Activated T-cell treated with anti-CD3 and anti-CD28 coated beads, Interleukin-2, amount 50 U/mL, for 72 hours (primary cell): ENCODE measurements at regions not wholly inside any gene's neighbourhood (a gene's known extent, or its start where the extent isn't known, plus 50 kb on each side); places are given as distances from the start of the nearest gene placed in this dataset.

Experiments used
- ATAC-seq, 2 donors: fragments of 150-1000 bp; cut with Tn5 transposase; replicated peaks in 1 of 2; 2 replicates each; pipeline ENCODE4 v1.10.0; 2021; ENCODE audit warnings: moderate library complexity in 2 of 2, mild to moderate bottlenecking in 1 of 2
- DNase-seq, 2 donors: peaks; one replicate each; pipeline ENCODE4 v3.0.0; 2021 to 2022; ENCODE audit warnings: mixed read lengths in 1 of 2
- H3K27ac Mint-ChIP-seq: one replicate; pipeline ENCODE4 v1.8.0; 2022; ENCODE audit warnings: mild to moderate bottlenecking, moderate library complexity, mixed read lengths
- H3K27me3 Mint-ChIP-seq: one replicate; pipeline ENCODE4 v1.8.0; 2022; ENCODE audit warnings: low read depth, mixed read lengths
- H3K36me3 Mint-ChIP-seq, 2 donors: one replicate each; pipeline ENCODE4 v1.8.0; 2022; ENCODE audit warnings: mixed read lengths in 2 of 2, mild to moderate bottlenecking in 1 of 2; ENCODE audit not compliant: insufficient read depth in 2 of 2
- H3K4me1 Mint-ChIP-seq: one replicate; pipeline ENCODE4 v1.8.0; 2022; ENCODE audit warnings: low read depth, mixed read lengths
- H3K4me3 Mint-ChIP-seq, 2 donors: one replicate each; pipeline ENCODE4 v1.8.0; 2022; ENCODE audit warnings: mild to moderate bottlenecking in 2 of 2, mixed read lengths in 2 of 2, moderate library complexity in 2 of 2
- H3K9me3 Mint-ChIP-seq, 2 donors: one replicate each; pipeline ENCODE4 v1.8.0; 2022; ENCODE audit warnings: mixed read lengths in 2 of 2

GRCh38 chr1:73593804-73594203 lies 604.2 kb downstream of the LRRIQ3 start:
- Mint-ChIP-seq H3K27me3 (no peaks in the 10 kb centered on the region), H3K9me3 (peaks cover 6 to 7% of the 10 kb centered on the region in 2 donors), H3K36me3 (peaks cover 0 to 3% of the 10 kb centered on the region in 2 donors), H3K4me3 (no peak overlapping the region), H3K27ac (no peak overlapping the region), H3K4me1 (no peaks in the 10 kb centered on the region)
- ATAC-seq (no peak), DNase-seq (no peak)

- Mint-ChIP-seq H3K27ac (no peak overlapping the region), H3K36me3 (peaks cover 0 to 3% of the 10 kb centered on the region in 2 donors), H3K4me3 (no peak overlapping the region), H3K27me3 (no peaks in the 10 kb centered on the region), H3K4me1 (no peaks in the 10 kb centered on the region), H3K9me3 (peaks cover 6 to 9% of the 10 kb centered on the region in 2 donors)
- no peak for ATAC-seq
- no peak for DNase-seq
These were observed 604.6 kb downstream of the LRRIQ3 start for GRCh38 chr1:73593364-73593763.

- no peaks in the 10 kb centered on the region for H3K4me1 Mint-ChIP-seq
- H3K27ac Mint-ChIP-seq, result no peak overlapping the region
- H3K36me3 Mint-ChIP-seq, result no peaks in the 10 kb centered on the region
- H3K9me3 Mint-ChIP-seq, result peaks cover 6 to 12% of the 10 kb centered on the region in 2 donors
- ATAC-seq (no peak), DNase-seq (no peak)
- no peak overlapping the region for H3K4me3 Mint-ChIP-seq
- H3K27me3 Mint-ChIP-seq, result no peaks in the 10 kb centered on the region
These were observed 610.9 kb downstream of the LRRIQ3 start for GRCh38 chr1:73587080-73587479.

- H3K4me3 Mint-ChIP-seq, result no peak overlapping the region
- DNase-seq (no peak), ATAC-seq (no peak)
- H3K27me3 Mint-ChIP-seq, result no peaks in the 10 kb centered on the region
- H3K9me3 Mint-ChIP-seq, result peaks cover 5 to 14% of the 10 kb centered on the region in 2 donors
- peaks cover 0 to 2% of the 10 kb centered on the region in 2 donors for H3K36me3 Mint-ChIP-seq
- no peaks in the 10 kb centered on the region for H3K4me1 Mint-ChIP-seq
- no peak overlapping the region for H3K27ac Mint-ChIP-seq
These were observed 620.8 kb downstream of the LRRIQ3 start for GRCh38 chr1:73577206-73577605.

GRCh38 chr1:73576083-73576482 lies 621.9 kb downstream of the LRRIQ3 start:
- no peak overlapping the region for H3K4me3 Mint-ChIP-seq
- H3K36me3 Mint-ChIP-seq, result peaks cover 0 to 2% of the 10 kb centered on the region in 2 donors
- no peak for ATAC-seq
- no peak overlapping the region for H3K27ac Mint-ChIP-seq
- H3K27me3 Mint-ChIP-seq, result no peaks in the 10 kb centered on the region
- no peaks in the 10 kb centered on the region for H3K4me1 Mint-ChIP-seq
- DNase-seq, result no peak
- H3K9me3 Mint-ChIP-seq, result peaks cover 4 to 10% of the 10 kb centered on the region in 2 donors

- Mint-ChIP-seq H3K27me3 (no peaks in the 10 kb centered on the region), H3K36me3 (no peaks in the 10 kb centered on the region), H3K27ac (no peak overlapping the region), H3K4me1 (no peaks in the 10 kb centered on the region), H3K9me3 (peaks cover 5 to 9% of the 10 kb centered on the region in 2 donors), H3K4me3 (no peak overlapping the region)
- no peak for ATAC-seq
- DNase-seq, result no peak
These were observed 633.7 kb downstream of the LRRIQ3 start for GRCh38 chr1:73564294-73564693.

- Mint-ChIP-seq H3K4me1 (no peaks in the 10 kb centered on the region), H3K4me3 (no peak overlapping the region), H3K27me3 (no peaks in the 10 kb centered on the region), H3K9me3 (peaks cover 10 to 18% of the 10 kb centered on the region in 2 donors), H3K27ac (no peak overlapping the region), H3K36me3 (peaks cover 2% of the 10 kb centered on the region in 2 donors)
- no peak for DNase-seq
- ATAC-seq, result no peak
These were observed 641.7 kb downstream of the LRRIQ3 start for GRCh38 chr1:73556270-73556669.

GRCh38 chr1:73537400-73537799 lies 660.6 kb downstream of the LRRIQ3 start:
- no peak for ATAC-seq
- H3K4me1 Mint-ChIP-seq, result no peaks in the 10 kb centered on the region
- H3K27ac Mint-ChIP-seq, result no peak overlapping the region
- H3K4me3 Mint-ChIP-seq, result no peak overlapping the region
- no peak for DNase-seq
- H3K9me3 Mint-ChIP-seq, result peaks cover 9 to 14% of the 10 kb centered on the region in 2 donors
- peaks cover 0 to 2% of the 10 kb centered on the region in 2 donors for H3K36me3 Mint-ChIP-seq
- no peaks in the 10 kb centered on the region for H3K27me3 Mint-ChIP-seq

GRCh38 chr1:73517603-73518191 lies 680.3 kb downstream of the LRRIQ3 start:
- DNase-seq (no peak), ATAC-seq (no peak)
- Mint-ChIP-seq H3K9me3 (peaks cover 2% of the 10 kb centered on the region in 2 donors), H3K27ac (no peak overlapping the region), H3K36me3 (no peaks in the 10 kb centered on the region), H3K4me1 (no peaks in the 10 kb centered on the region), H3K27me3 (no peaks in the 10 kb centered on the region), H3K4me3 (no peak overlapping the region)

GRCh38 chr1:73516451-73516850 lies 681.5 kb downstream of the LRRIQ3 start:
- Mint-ChIP-seq H3K4me1 (no peaks in the 10 kb centered on the region), H3K27me3 (no peaks in the 10 kb centered on the region), H3K36me3 (no peaks in the 10 kb centered on the region), H3K4me3 (no peak overlapping the region), H3K27ac (no peak overlapping the region), H3K9me3 (peaks cover 6 to 7% of the 10 kb centered on the region in 2 donors)
- ATAC-seq (no peak), DNase-seq (no peak)

- Mint-ChIP-seq H3K27ac (no peak overlapping the region), H3K9me3 (peaks cover 9 to 10% of the 10 kb centered on the region in 2 donors), H3K4me3 (no peak overlapping the region), H3K27me3 (no peaks in the 10 kb centered on the region), H3K36me3 (no peaks in the 10 kb centered on the region), H3K4me1 (no peaks in the 10 kb centered on the region)
- DNase-seq (no peak), ATAC-seq (no peak)
These were observed 686.9 kb downstream of the LRRIQ3 start for GRCh38 chr1:73511038-73511437.

GRCh38 chr1:73500154-73500553 lies 697.8 kb downstream of the LRRIQ3 start:
- DNase-seq (no peak), ATAC-seq (no peak)
- Mint-ChIP-seq H3K4me3 (no peak overlapping the region), H3K36me3 (no peaks in the 10 kb centered on the region), H3K27ac (no peak overlapping the region), H3K4me1 (no peaks in the 10 kb centered on the region), H3K9me3 (peaks cover 4 to 6% of the 10 kb centered on the region in 2 donors), H3K27me3 (no peaks in the 10 kb centered on the region)

- DNase-seq, result no peak
- H3K4me1 Mint-ChIP-seq, result no peaks in the 10 kb centered on the region
- no peak overlapping the region for H3K4me3 Mint-ChIP-seq
- H3K9me3 Mint-ChIP-seq, result peaks cover 4 to 6% of the 10 kb centered on the region in 2 donors
- no peaks in the 10 kb centered on the region for H3K27me3 Mint-ChIP-seq
- no peak overlapping the region for H3K27ac Mint-ChIP-seq
- ATAC-seq, result no peak
- H3K36me3 Mint-ChIP-seq, result no peaks in the 10 kb centered on the region
These were observed 698.3 kb downstream of the LRRIQ3 start for GRCh38 chr1:73499671-73500070.

- DNase-seq (no peak), ATAC-seq (no peak)
- Mint-ChIP-seq H3K27ac (no peak overlapping the region), H3K27me3 (no peaks in the 10 kb centered on the region), H3K9me3 (peaks cover 12% of the 10 kb centered on the region in 2 donors), H3K4me3 (no peak overlapping the region), H3K36me3 (peaks cover 2 to 3% of the 10 kb centered on the region in 2 donors), H3K4me1 (no peaks in the 10 kb centered on the region)
These were observed 706.4 kb downstream of the LRRIQ3 start for GRCh38 chr1:73491621-73492020.
